ENCODE measurements at regions not wholly inside any gene's neighbourhood (a gene's known extent, or its start where the extent isn't known, plus 50 kb on each side); places are given as distances from the start of the nearest gene placed in this dataset.

DNA sequence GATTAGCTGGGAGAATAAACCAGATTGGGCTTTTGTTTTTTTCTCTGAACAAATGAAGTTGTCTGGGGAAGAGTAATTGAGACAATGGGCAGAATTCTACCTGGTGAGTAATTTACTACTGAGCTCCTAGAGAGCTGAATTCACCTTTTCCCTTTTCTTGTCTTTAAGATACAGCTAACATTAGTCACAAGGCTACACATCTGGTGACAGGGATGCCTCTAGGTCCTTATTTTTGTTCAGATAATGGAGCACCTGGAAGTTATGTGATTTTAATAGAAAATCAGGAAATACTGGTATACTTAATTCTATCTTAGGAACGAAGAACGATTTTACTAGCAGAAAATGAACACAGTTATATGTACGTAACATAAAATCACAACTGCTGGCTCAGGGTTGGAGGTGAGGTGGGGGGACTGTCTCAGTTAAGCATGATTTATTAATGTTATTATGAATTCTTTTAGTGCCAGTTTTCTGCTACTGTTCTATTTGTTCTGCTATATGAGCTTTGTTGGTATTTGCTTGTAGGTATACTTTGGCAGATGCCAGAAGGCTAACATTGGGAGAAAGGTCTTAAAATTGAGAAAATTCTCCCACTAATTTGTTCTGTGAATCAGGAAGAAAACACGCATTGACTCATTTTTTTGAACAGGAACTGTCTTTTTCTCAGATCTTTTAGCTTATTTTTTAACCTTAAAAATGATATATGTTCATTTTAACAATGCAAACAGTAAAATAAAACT lies 482.7 kb upstream of the RGS6 start:
- Mint-ChIP-seq H3K9me3 (peaks cover 2% of the 10 kb centered on the region), H3K27ac (peak overlapping the region in 2 of 3 experiments; percentile 36 to 70), H3K4me3 (no peak overlapping the region), H3K4me1 (peaks cover 5% of the 10 kb centered on the region), H3K36me3 (ENCODE audit: low read depth) (no peaks in the 10 kb centered on the region), H3K27me3 (ENCODE audit: low read depth) (peaks cover 4% of the 10 kb centered on the region)
- TF ChIP-seq, protein P1, sequence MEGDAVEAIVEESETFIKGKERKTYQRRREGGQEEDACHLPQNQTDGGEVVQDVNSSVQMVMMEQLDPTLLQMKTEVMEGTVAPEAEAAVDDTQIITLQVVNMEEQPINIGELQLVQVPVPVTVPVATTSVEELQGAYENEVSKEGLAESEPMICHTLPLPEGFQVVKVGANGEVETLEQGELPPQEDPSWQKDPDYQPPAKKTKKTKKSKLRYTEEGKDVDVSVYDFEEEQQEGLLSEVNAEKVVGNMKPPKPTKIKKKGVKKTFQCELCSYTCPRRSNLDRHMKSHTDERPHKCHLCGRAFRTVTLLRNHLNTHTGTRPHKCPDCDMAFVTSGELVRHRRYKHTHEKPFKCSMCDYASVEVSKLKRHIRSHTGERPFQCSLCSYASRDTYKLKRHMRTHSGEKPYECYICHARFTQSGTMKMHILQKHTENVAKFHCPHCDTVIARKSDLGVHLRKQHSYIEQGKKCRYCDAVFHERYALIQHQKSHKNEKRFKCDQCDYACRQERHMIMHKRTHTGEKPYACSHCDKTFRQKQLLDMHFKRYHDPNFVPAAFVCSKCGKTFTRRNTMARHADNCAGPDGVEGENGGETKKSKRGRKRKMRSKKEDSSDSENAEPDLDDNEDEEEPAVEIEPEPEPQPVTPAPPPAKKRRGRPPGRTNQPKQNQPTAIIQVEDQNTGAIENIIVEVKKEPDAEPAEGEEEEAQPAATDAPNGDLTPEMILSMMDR (IDR thresholded peaks at IDR 0.05; ENCODE audit: unreplicated experiment in 3 of 3), result no peak

DNA sequence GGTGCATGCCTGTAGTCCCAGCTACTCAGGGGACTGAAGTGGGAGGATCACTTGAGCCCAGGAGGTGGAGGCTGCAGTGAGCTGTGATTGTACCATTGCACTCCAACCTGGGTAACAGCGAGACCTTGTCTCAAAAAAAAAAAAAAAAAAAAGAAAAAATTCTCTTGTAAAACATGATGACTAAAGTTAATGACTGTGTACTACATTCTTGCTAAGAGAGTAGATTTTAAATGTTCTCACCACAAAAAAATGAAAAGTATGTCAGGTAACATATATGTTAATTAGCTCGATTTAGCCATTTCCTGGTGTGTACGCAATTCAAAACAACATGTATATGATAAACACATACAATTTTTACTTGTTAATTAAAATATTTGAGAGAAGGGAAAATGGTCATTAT lies 480.7 kb upstream of the RGS6 start:
- Mint-ChIP-seq H3K4me1 (peaks cover 5% of the 10 kb centered on the region), H3K9me3 (peaks cover 2% of the 10 kb centered on the region), H3K27me3 (ENCODE audit: low read depth) (no peaks in the 10 kb centered on the region), H3K4me3 (no peak overlapping the region), H3K27ac (no peak overlapping the region), H3K36me3 (ENCODE audit: low read depth) (no peaks in the 10 kb centered on the region)
- TF ChIP-seq, protein P1 (IDR thresholded peaks at IDR 0.05; ENCODE audit: unreplicated experiment in 3 of 3), result no peak

DNA sequence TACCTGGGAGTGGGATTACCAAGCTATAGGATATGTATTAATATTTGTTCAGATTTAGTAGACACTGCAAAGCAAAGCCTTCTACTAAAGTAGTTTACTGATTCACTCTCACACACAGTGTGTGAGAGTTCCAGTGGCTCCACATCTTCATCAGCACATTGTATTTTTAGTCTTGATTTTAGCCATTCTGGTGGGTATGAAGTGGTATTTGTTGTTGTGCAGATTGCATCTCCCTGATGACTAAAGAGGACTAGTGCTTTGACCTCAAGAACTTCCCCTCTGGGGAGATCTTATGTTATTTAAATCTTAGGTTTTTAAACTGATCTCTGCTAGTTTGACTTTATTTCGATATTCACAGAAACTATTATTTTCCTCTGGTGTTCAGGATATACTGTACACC lies 479.7 kb upstream of the RGS6 start:
- Mint-ChIP-seq H3K27me3 (ENCODE audit: low read depth) (no peaks in the 10 kb centered on the region), H3K36me3 (ENCODE audit: low read depth) (no peaks in the 10 kb centered on the region), H3K4me1 (peaks cover 5% of the 10 kb centered on the region), H3K4me3 (no peak overlapping the region), H3K9me3 (peaks cover 2% of the 10 kb centered on the region), H3K27ac (no peak overlapping the region)
- TF ChIP-seq, protein P1 (IDR thresholded peaks at IDR 0.05; ENCODE audit: unreplicated experiment in 3 of 3), result no peak

DNA sequence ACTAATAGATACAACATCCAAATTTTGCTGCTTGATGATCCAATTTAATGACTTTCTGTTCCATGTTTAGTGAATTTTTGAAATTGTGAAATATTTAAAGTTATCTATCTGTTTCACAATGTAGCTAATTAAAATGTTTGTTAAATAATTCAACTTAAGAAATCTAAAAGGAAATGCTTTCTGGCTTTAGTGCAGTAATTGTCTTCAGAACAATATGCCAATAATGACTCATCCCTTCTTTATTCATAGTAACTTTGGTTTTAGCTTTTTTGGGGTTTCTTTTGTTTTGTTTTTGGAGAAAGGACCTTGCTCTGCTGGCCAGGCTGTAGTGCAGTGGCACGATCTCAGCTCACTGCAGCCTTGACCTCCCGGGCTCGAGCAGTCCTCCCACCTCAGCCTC lies 479.2 kb upstream of the RGS6 start:
- peaks cover 5% of the 10 kb centered on the region for H3K4me1 Mint-ChIP-seq
- no peak overlapping the region for H3K4me3 Mint-ChIP-seq
- no peak overlapping the region for H3K27ac Mint-ChIP-seq
- H3K27me3 Mint-ChIP-seq (ENCODE audit: low read depth), result no peaks in the 10 kb centered on the region
- TF ChIP-seq, protein P1 (IDR thresholded peaks at IDR 0.05; ENCODE audit: unreplicated experiment in 3 of 3), result no peak
- no peaks in the 10 kb centered on the region for H3K36me3 Mint-ChIP-seq (ENCODE audit: low read depth)
- H3K9me3 Mint-ChIP-seq, result peaks cover 2% of the 10 kb centered on the region

DNA sequence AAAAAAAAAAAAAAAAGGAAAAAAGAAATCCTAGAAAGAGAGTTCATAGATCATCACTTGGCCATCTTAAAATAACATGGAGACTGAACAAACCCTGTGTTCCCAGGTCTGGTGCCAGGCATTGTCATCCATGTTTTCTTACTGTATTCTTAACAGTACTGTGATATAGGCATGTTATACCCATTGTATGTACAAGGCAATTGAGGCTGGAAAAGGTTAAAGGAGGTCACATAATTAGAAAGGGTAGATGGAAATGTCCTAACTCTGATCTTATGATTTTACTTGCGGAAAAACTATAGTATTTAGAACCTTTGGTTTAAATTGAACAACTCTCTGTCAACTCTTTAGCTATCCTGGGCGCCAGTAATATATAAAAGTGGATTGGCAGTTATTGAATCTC lies 478.2 kb upstream of the RGS6 start:
- TF ChIP-seq, protein P1 (IDR thresholded peaks at IDR 0.05; ENCODE audit: unreplicated experiment in 3 of 3), result no peak
- H3K27me3 Mint-ChIP-seq (ENCODE audit: low read depth), result no peaks in the 10 kb centered on the region
- H3K4me3 Mint-ChIP-seq, result no peak overlapping the region
- H3K9me3 Mint-ChIP-seq, result peaks cover 2% of the 10 kb centered on the region
- H3K36me3 Mint-ChIP-seq (ENCODE audit: low read depth), result peaks cover under 1% of the 10 kb centered on the region
- peaks cover 5% of the 10 kb centered on the region for H3K4me1 Mint-ChIP-seq
- no peak overlapping the region for H3K27ac Mint-ChIP-seq
